ENCODE measurements at regions not wholly inside any gene's neighbourhood (a gene's known extent, or its start where the extent isn't known, plus 50 kb on each side); places are given as distances from the start of the nearest gene placed in this dataset.

GRCh38 chr1:34358636-34359035, 181.9 kb downstream of the C1orf94 start:
- H3K4me3 ChIP-seq (ENCODE audit: low read depth, low read length) = no peak overlapping the region
- DNase-seq (ENCODE audit: low read depth) = no peak
- TF ChIP-seq CTCF (IDR thresholded peaks at IDR 0.05; ENCODE audit: insufficient read depth, low read depth, low read length, missing control alignments) = no peak

DNA sequence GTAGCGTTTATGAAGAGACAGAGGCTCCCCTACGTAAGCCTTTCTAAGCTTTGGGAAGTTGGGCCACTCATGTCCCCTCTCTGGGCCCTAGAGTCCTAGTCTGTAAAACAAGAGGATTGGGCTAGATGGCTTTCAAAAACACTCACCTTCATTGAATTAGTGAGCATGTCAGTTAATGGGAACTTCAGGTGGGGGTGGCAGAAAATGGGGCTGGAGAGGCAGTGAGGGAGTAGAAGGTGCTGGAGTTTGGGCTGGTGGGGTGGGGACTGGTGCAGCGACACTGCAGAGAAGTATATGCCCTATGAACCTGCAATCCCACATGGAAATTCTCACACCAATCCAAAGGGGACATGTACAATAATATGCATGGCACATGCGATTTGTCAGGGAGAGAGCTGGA, 182.7 kb downstream of the C1orf94 start:
- no peak for TF ChIP-seq CTCF (IDR thresholded peaks at IDR 0.05; ENCODE audit: insufficient read depth, low read depth, low read length, missing control alignments)
- DNase-seq (ENCODE audit: low read depth) = no peak
- no peak overlapping the region for H3K4me3 ChIP-seq (ENCODE audit: low read depth, low read length)

GRCh38 chr1:34360574-34360973, 183.9 kb downstream of the C1orf94 start:
- no peak for TF ChIP-seq CTCF (IDR thresholded peaks at IDR 0.05; ENCODE audit: insufficient read depth, low read depth, low read length, missing control alignments)
- H3K4me3 ChIP-seq (ENCODE audit: low read depth, low read length) = no peak overlapping the region
- DNase-seq (ENCODE audit: low read depth) = peak; percentile 83

DNA sequence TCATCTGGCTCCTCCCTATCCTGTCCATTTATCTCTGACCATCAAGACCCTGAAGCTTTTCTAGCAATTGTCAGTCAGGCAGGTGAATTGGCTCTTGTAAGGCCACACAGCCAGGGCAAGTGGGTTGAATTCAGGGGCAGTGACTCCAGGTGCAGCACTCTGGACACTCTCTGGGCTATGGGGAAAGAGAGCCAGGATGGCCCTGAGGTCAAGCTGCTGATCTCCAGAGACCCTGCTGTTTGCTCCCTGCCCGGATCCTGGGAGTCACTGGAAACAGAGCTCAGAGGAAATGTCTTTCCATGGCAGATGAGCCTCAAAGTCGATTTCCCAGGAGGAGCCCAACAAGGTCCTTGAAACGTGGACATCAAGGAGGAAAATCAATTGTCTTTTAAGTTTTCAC, 184.4 kb downstream of the C1orf94 start:
- no peak for TF ChIP-seq CTCF (IDR thresholded peaks at IDR 0.05; ENCODE audit: insufficient read depth, low read depth, low read length, missing control alignments)
- DNase-seq (ENCODE audit: low read depth) = no peak

DNA sequence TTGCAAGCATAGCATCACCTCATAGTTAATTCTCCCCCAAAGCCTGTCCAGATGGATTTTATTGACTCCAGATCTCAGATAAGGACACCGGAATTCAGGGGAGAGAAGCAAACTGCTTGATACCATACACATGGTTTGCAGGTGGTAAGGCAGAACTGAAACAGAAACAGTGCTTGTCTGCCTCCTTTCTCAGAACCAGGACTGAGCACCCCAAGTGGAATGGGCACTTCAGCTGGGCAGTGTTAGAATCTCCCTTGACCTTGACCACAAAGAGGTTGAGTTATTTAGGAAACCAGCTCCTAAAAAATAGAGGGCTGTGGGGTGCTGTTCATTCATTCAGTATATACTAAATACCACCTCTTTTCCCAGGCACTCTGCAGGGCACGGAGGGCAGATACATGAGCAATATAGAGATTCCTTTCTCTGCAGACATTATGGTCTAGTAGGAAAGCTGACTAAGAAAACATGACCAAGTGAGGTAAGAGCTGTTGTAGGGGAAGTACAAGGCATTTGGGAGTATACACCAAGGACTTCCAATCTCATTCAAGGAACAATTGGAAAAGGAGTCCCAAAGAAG, 185.2 kb downstream of the C1orf94 start:
- DNase-seq (ENCODE audit: low read depth) = peak; percentile 67

More for the DNA sequence above, 184.4 kb downstream of the C1orf94 start:
- H3K4me3 ChIP-seq (ENCODE audit: low read depth, low read length) = no peak overlapping the region

DNA sequence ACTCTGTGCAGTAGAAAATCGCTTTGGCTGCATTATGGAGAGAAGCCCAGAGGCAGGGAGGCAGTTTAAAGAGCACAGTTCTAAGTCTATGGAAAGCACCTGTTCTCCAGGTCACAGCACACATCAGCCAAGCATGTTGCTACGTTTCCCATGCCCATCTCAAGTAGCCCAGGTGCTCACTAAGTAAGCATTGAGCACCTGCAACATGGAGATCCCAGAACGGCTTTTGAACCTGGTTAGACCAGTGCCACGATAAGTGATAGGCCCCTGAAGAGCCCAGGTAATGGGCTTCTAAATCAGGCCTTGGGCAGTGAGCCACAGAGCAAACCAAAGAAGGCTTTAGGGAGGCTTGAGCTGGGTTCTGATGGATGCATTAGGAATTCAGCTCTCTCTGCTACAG, 186.2 kb downstream of the C1orf94 start:
- no peak for TF ChIP-seq CTCF (IDR thresholded peaks at IDR 0.05; ENCODE audit: insufficient read depth, low read depth, low read length, missing control alignments)
- no peak overlapping the region for H3K4me3 ChIP-seq (ENCODE audit: low read depth, low read length)
- DNase-seq (ENCODE audit: low read depth) = peak; percentile 21

More for the DNA sequence above, 185.2 kb downstream of the C1orf94 start:
- TF ChIP-seq CTCF (IDR thresholded peaks at IDR 0.05; ENCODE audit: insufficient read depth, low read depth, low read length, missing control alignments) = no peak
- H3K4me3 ChIP-seq (ENCODE audit: low read depth, low read length) = no peak overlapping the region

DNA sequence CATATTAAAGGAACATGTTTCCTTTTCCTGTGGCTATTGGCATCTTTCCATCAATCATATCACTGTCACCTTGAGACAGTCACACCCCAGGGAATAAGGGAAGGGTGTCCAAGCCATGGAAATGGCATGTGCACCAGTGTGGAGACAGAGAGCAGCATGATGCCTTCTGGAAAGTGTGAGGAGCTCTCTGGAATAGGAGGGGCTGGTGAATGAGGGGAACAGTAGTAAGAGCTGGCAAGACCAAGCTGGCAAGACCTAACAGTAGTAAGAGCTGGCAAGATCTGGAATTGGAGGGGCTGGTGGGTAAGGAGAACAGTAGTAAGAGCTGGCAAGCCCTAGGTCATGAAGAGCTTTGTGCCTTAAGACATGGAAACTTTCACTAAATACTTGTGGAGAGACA, 186.7 kb downstream of the C1orf94 start:
- no peak overlapping the region for H3K4me3 ChIP-seq (ENCODE audit: low read depth, low read length)
- TF ChIP-seq CTCF (IDR thresholded peaks at IDR 0.05; ENCODE audit: insufficient read depth, low read depth, low read length, missing control alignments) = no peak
- no peak for DNase-seq (ENCODE audit: low read depth)
